GM06990 (cell line): ENCODE measurements at regions not wholly inside any gene's neighbourhood (a gene's known extent, or its start where the extent isn't known, plus 50 kb on each side); places are given as distances from the start of the nearest gene placed in this dataset.

Source experiments
- DNase-seq: peaks from one replicate; pipeline ENCODE4 v3.0.0-alpha.2; 2011; ENCODE audit not compliant: insufficient read length; ENCODE audit errors: extremely low read depth
- H3K27me3 ChIP-seq: replicated peaks from 2 replicates; pipeline ENCODE4 v1.6.0; 2011; ENCODE audit warnings: low read length; ENCODE audit not compliant: control insufficient read depth, insufficient read depth
- H3K36me3 ChIP-seq: 2 replicates; pipeline ENCODE4 v1.5.1; 2011; ENCODE audit warnings: low read length; ENCODE audit not compliant: control insufficient read depth, insufficient read depth
- H3K4me3 ChIP-seq: replicated peaks from 2 replicates; pipeline ENCODE4 v1.5.1; 2011; ENCODE audit warnings: low read depth, mild to moderate bottlenecking, control low read depth, low read length
- CTCF ChIP-seq: IDR thresholded peaks from 2 replicates; pipeline ENCODE4 v1.5.1; 2011; ENCODE audit warnings: low read length, control low read depth, mild to moderate bottlenecking, inconsistent platforms; ENCODE audit not compliant: insufficient read depth, poor library complexity, severe bottlenecking

GRCh38 chr3:117610156-117610555 lies 900.6 kb downstream of the TUSC7 start:
- H3K36me3 ChIP-seq, result no peaks in the 10 kb centered on the region
- DNase-seq, result no peak
- H3K27me3 ChIP-seq, result no peaks in the 10 kb centered on the region
- H3K4me3 ChIP-seq, result no peak overlapping the region
- no peak for TF ChIP-seq CTCF

GRCh38 chr3:117611211-117611610 lies 901.6 kb downstream of the TUSC7 start:
- H3K36me3 ChIP-seq, result no peaks in the 10 kb centered on the region
- H3K27me3 ChIP-seq, result no peaks in the 10 kb centered on the region
- no peak overlapping the region for H3K4me3 ChIP-seq
- no peak for DNase-seq
- no peak for TF ChIP-seq CTCF

- no peaks in the 10 kb centered on the region for H3K27me3 ChIP-seq
- H3K36me3 ChIP-seq, result no peaks in the 10 kb centered on the region
- no peak for TF ChIP-seq CTCF
- no peak overlapping the region for H3K4me3 ChIP-seq
- no peak for DNase-seq
Observed at GRCh38 chr3:117616227-117616626, 906.6 kb downstream of the TUSC7 start.

- no peak for DNase-seq
- no peak for TF ChIP-seq CTCF
- no peak overlapping the region for H3K4me3 ChIP-seq
Observed at GRCh38 chr3:117617906-117618305, 908.3 kb downstream of the TUSC7 start.

GRCh38 chr3:117618462-117618861 lies 908.9 kb downstream of the TUSC7 start:
- TF ChIP-seq CTCF, result no peak
- Histone ChIP-seq H3K27me3 (no peaks in the 10 kb centered on the region), H3K4me3 (no peak overlapping the region), H3K36me3 (no peaks in the 10 kb centered on the region)
- DNase-seq, result no peak

More at GRCh38 chr3:117617906-117618305, 908.3 kb downstream of the TUSC7 start:
- no peaks in the 10 kb centered on the region for H3K36me3 ChIP-seq
- no peaks in the 10 kb centered on the region for H3K27me3 ChIP-seq

- TF ChIP-seq CTCF, result no peak
- Histone ChIP-seq H3K27me3 (no peaks in the 10 kb centered on the region), H3K36me3 (no peaks in the 10 kb centered on the region), H3K4me3 (no peak overlapping the region)
- DNase-seq, result no peak
Observed at GRCh38 chr3:117619805-117620204, 910.2 kb downstream of the TUSC7 start.
